Tibial nerve (tissue), 4 donors: ENCODE measurements at regions not wholly inside any gene's neighbourhood (a gene's known extent, or its start where the extent isn't known, plus 50 kb on each side); places are given as distances from the start of the nearest gene placed in this dataset.

ENCODE experiments used
- DNase-seq, 2 donors: peaks; one replicate each; pipeline ENCODE4 v3.0.0-alpha.2; 2019; ENCODE audit warnings: low spot score in 2 of 2
- H3K27ac ChIP-seq, 4 donors: fragments of 200-600 bp; sonication (generic) in 3 of 4; one replicate each; pipeline ENCODE4 v1.5.1; 2017 to 2019; ENCODE audit warnings: mild to moderate bottlenecking in 1 of 4
- H3K27me3 ChIP-seq, 2 donors: fragments of 200-600 bp; sonication (generic) in 1 of 2; one replicate each; pipeline versions ENCODE4 v1.5.1 to v1.6.0; 2017 to 2019
- H3K36me3 ChIP-seq, 3 donors: fragments of 200-600 bp; sonication (generic); one replicate each; pipeline ENCODE4 v1.5.1; 2018 to 2019
- H3K4me1 ChIP-seq, 4 donors: fragments of 200-600 bp; sonication (generic) in 3 of 4; one replicate each; pipeline ENCODE4 v1.5.1; 2017 to 2019
- H3K4me3 ChIP-seq, 4 donors: fragments of 200-600 bp; sonication (generic) in 3 of 4; one replicate each; pipeline ENCODE4 v1.5.1; 2017 to 2019; ENCODE audit warnings: mild to moderate bottlenecking in 1 of 4, moderate library complexity in 1 of 4
- H3K9me3 ChIP-seq, 4 donors: fragments of 200-600 bp; sonication (generic) in 3 of 4; one replicate each; pipeline ENCODE4 v1.5.1; 2017 to 2019
- CTCF ChIP-seq, 5 experiments: fragments of 200-600 bp in 3 of 5; fragments of 450-650 bp in 2 of 5; sonication (generic) in 3 of 5; IDR thresholded peaks; one replicate each; pipeline ENCODE4 v1.5.1; 2016 to 2019; ENCODE audit warnings: antibody characterized with exemption in 5 of 5, mild to moderate bottlenecking in 3 of 5, moderate library complexity in 2 of 5
- EP300 ChIP-seq, 2 donors: sonication (generic); formaldehyde crosslinking; IDR thresholded peaks; one replicate each; pipeline ENCODE4 v1.6.1; 2017; ENCODE audit warnings: antibody characterized with exemption in 2 of 2, mild to moderate bottlenecking in 1 of 2
- POLR2A ChIP-seq, 2 donors: fragments of 450-650 bp; IDR thresholded peaks; one replicate each; pipeline ENCODE4 v1.6.1; 2017; ENCODE audit warnings: antibody characterized with exemption in 2 of 2, mild to moderate bottlenecking in 2 of 2, moderate library complexity in 2 of 2
- WGBS, 2 donors: methylation state at CpG; one replicate each; pipeline ENCODE4 v1.1.5; 2018; 5-methylcytosine and 5-hydroxymethylcytosine counted together

GRCh38 chr6:40172272-40172671 is 238.0 kb upstream of the MOCS1 start:
- DNase-seq: no peak
- 88 to 91% methylated on average over 3 of the region's 3 CpGs for WGBS, 2 donors
- no peak overlapping the region for H3K4me3 ChIP-seq
- H3K36me3 ChIP-seq: no peaks in the 10 kb centered on the region
- H3K27ac ChIP-seq: no peak overlapping the region
- no peaks in the 10 kb centered on the region for H3K9me3 ChIP-seq
- no peaks in the 10 kb centered on the region for H3K4me1 ChIP-seq
- TF ChIP-seq EP300 (IDR thresholded peaks at IDR 0.05) (no peak), CTCF (IDR thresholded peaks at IDR 0.05) (no peak), POLR2A (IDR thresholded peaks at IDR 0.05) (no peak)
- peaks cover 0 to 5% of the 10 kb centered on the region in 2 donors for H3K27me3 ChIP-seq

GRCh38 chr6:40171343-40171742 is 237.1 kb upstream of the MOCS1 start:
- H3K4me1 ChIP-seq: no peaks in the 10 kb centered on the region
- no peak overlapping the region for H3K27ac ChIP-seq
- no peak for DNase-seq
- 63 to 68% methylated on average over 1 of the region's 1 CpG for WGBS, 2 donors
- no peaks in the 10 kb centered on the region for H3K36me3 ChIP-seq
- TF ChIP-seq EP300 (IDR thresholded peaks at IDR 0.05): no peak
- no peak for TF ChIP-seq POLR2A (IDR thresholded peaks at IDR 0.05)
- peaks cover 0 to 5% of the 10 kb centered on the region in 2 donors for H3K27me3 ChIP-seq
- H3K9me3 ChIP-seq: no peaks in the 10 kb centered on the region
- no peak overlapping the region for H3K4me3 ChIP-seq

GRCh38 chr6:40170856-40171255 is 236.6 kb upstream of the MOCS1 start:
- TF ChIP-seq POLR2A (IDR thresholded peaks at IDR 0.05) (no peak), CTCF (IDR thresholded peaks at IDR 0.05) (no peak), EP300 (IDR thresholded peaks at IDR 0.05) (no peak)
- no peak overlapping the region for H3K4me3 ChIP-seq
- no peaks in the 10 kb centered on the region for H3K9me3 ChIP-seq
- no peaks in the 10 kb centered on the region for H3K36me3 ChIP-seq
- H3K27me3 ChIP-seq: peaks cover 0 to 5% of the 10 kb centered on the region in 2 donors
- no peak for DNase-seq
- H3K4me1 ChIP-seq: no peaks in the 10 kb centered on the region
- WGBS, 2 donors: 48 to 61% methylated on average over 2 of the region's 2 CpGs
- no peak overlapping the region for H3K27ac ChIP-seq

DNA sequence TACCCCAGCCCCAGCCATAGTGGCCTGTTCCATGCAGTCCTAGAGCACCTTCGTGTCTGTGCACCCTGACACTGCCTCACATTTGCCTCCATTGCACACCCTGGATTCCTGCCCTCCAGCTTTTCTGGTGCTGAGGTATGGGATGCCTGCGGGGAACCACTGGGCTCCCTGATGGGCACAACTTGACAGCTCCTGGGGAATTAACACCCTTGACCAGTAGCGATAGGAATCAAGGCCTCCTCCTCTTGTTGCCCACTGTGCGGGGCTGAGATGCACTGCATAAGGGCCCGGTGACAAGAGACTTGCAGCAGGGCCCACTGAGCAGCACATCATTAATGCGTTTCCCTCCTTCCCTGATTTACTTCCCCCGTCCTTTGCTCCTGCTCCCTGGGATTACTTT is 235.6 kb upstream of the MOCS1 start:
- H3K9me3 ChIP-seq: no peaks in the 10 kb centered on the region
- no peak overlapping the region for H3K27ac ChIP-seq
- 76 to 81% methylated on average over 7 of the region's 7 CpGs for WGBS, 2 donors
- H3K4me3 ChIP-seq: no peak overlapping the region
- no peaks in the 10 kb centered on the region for H3K36me3 ChIP-seq
- TF ChIP-seq CTCF (IDR thresholded peaks at IDR 0.05) (no peak), POLR2A (IDR thresholded peaks at IDR 0.05) (no peak), EP300 (IDR thresholded peaks at IDR 0.05) (no peak)
- DNase-seq: no peak
- H3K4me1 ChIP-seq: no peaks in the 10 kb centered on the region
- H3K27me3 ChIP-seq: no peaks in the 10 kb centered on the region

- Histone ChIP-seq H3K4me3 (no peak overlapping the region), H3K9me3 (no peaks in the 10 kb centered on the region), H3K36me3 (no peaks in the 10 kb centered on the region), H3K27ac (no peak overlapping the region), H3K27me3 (no peaks in the 10 kb centered on the region), H3K4me1 (peaks cover 0 to 5% (median 0%) of the 10 kb centered on the region in 4 donors)
- DNase-seq: no peak
- TF ChIP-seq POLR2A (IDR thresholded peaks at IDR 0.05) (no peak), EP300 (IDR thresholded peaks at IDR 0.05) (no peak), CTCF (IDR thresholded peaks at IDR 0.05) (no peak)
Measured at GRCh38 chr6:40166963-40167362, 232.7 kb upstream of the MOCS1 start.
